Activated CD4-positive, alpha-beta T cell treated with anti-CD3 and anti-CD28 coated beads, Interleukin-2, amount 10 ng/mL, durations not matched to agents 7 days and 5 days (primary cell): ENCODE measurements at regions not wholly inside any gene's neighbourhood (a gene's known extent, or its start where the extent isn't known, plus 50 kb on each side); places are given as distances from the start of the nearest gene placed in this dataset.

Experiments
- CTCF ChIA-PET: fragments of 350-600 bp; sonication (Branson Sonifier 250); formaldehyde crosslinking; loops from one replicate; lab custom pipeline; 2021; ENCODE audit warnings: antibody characterized with exemption; lab: Charles Lee
- POLR2A ChIA-PET: fragments of 350-600 bp; sonication (Branson Sonifier 250); formaldehyde crosslinking; loops from one replicate; lab custom pipeline; 2021; ENCODE audit warnings: antibody characterized with exemption; lab: Charles Lee
- DNase-seq: peaks from one replicate; pipeline ENCODE4 v3.0.0-alpha.2; 2020
- H3K27ac Mint-ChIP-seq: one replicate; pipeline ENCODE4 v1.8.0; 2021; ENCODE audit warnings: mild to moderate bottlenecking, moderate library complexity, mixed read lengths
- H3K27me3 Mint-ChIP-seq: one replicate; pipeline ENCODE4 v1.8.0; 2021; ENCODE audit warnings: mixed read lengths
- H3K36me3 Mint-ChIP-seq: one replicate; pipeline ENCODE4 v1.8.0; 2021; ENCODE audit warnings: low read depth, mixed read lengths
- H3K4me1 Mint-ChIP-seq: one replicate; pipeline ENCODE4 v1.8.0; 2021; ENCODE audit warnings: mixed read lengths
- H3K4me3 Mint-ChIP-seq: one replicate; pipeline ENCODE4 v1.8.0; 2021; ENCODE audit warnings: mild to moderate bottlenecking, moderate library complexity, mixed read lengths
- H3K9me3 Mint-ChIP-seq: one replicate; pipeline ENCODE4 v1.8.0; 2021; ENCODE audit warnings: mixed read lengths

DNA sequence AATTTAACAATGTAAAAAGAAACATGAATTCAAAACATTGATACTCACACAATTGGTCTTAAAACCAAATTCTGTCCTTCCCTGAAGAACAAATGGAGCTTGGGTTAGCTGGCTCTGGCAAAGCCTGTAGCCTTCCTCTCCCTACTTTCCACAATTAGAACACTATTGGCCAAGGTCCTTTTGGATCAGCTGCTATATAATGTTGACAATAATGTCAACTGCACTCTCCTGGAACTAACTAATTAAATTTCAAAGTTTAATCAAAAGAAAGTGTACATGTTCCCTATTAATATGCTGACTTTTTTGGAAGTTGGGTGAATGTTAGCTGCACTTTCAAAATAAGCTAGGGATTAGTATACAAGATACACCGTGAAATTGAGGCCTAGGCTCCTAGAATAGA is 440.1 kb upstream of the NFE2L3 start:
- POLR2A ChIA-PET: no interaction called here
- Mint-ChIP-seq H3K4me1 (no peaks in the 10 kb centered on the region), H3K4me3 (no peak overlapping the region), H3K27me3 (peaks cover 3% of the 10 kb centered on the region), H3K9me3 (no peaks in the 10 kb centered on the region), H3K27ac (no peak overlapping the region), H3K36me3 (no peaks in the 10 kb centered on the region)
- CTCF ChIA-PET: no interaction called here
- no peak for DNase-seq

DNA sequence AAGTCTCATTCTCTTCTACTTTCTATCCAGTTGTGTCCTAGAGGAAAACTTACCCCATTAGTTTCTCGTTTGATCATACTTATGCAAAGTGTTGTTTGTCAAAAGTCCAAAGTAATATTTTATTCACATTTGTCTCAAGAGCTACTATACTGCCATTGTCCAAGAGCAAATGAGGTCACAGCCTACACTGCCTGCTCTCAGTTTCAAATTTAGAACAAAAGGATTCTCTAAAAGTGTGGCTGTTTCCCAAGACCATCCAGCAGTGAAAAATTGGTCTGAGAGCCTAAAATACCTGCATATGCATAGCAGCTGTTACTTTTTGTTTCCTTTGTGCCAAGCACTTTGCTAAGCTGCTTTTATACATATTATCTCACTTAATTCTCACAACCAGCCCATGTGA is 439.5 kb upstream of the NFE2L3 start:
- Mint-ChIP-seq H3K4me1 (no peaks in the 10 kb centered on the region), H3K27ac (no peak overlapping the region), H3K27me3 (peaks cover 3% of the 10 kb centered on the region), H3K4me3 (no peak overlapping the region), H3K9me3 (no peaks in the 10 kb centered on the region), H3K36me3 (no peaks in the 10 kb centered on the region)
- CTCF ChIA-PET: no interaction called here
- POLR2A ChIA-PET: no interaction called here
- no peak for DNase-seq

DNA sequence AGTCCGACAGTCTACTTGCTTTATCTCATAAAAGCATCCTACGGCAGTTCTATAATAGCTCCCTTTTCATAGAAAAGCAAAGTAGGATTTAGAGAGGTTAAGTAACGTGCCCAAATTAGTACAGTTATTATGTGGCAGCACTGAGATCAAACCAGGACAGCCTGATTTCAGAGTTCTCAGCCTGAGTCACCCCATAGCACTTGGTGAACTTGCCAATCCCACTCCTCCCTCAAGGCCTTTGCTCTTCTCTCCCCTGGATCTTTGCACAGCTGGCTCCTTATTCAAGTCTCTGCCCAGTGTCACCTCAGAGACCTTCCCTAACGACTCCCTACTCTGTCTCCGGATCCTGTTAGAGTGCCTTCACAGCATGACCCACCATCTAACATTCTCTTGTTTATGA is 438.0 kb upstream of the NFE2L3 start:
- no peaks in the 10 kb centered on the region for H3K4me1 Mint-ChIP-seq
- no peak for DNase-seq
- H3K9me3 Mint-ChIP-seq: no peaks in the 10 kb centered on the region
- POLR2A ChIA-PET: no interaction called here
- CTCF ChIA-PET: no interaction called here
- H3K4me3 Mint-ChIP-seq: no peak overlapping the region
- H3K27ac Mint-ChIP-seq: no peak overlapping the region
- no peaks in the 10 kb centered on the region for H3K36me3 Mint-ChIP-seq
- peaks cover 3% of the 10 kb centered on the region for H3K27me3 Mint-ChIP-seq

DNA sequence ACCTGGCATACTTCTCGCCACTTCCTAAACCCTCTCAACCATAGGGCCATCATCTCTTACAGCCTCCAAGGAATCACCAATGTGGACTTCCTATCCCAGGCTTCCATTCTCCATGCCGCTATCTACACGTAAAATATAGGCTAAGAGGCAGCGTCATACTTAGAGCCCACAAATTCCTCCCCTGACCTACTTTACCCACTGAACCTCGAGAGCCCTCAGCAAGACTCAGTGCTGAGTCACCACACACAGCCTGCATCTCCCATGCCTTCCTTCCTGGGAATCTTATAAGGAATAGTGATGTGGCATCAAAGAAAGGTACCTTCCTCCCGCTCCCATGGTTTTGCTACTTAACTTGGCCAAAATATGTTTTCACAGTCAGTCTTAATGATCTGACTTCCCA is 435.6 kb upstream of the NFE2L3 start:
- Mint-ChIP-seq H3K9me3 (no peaks in the 10 kb centered on the region), H3K27ac (no peak overlapping the region), H3K4me3 (no peak overlapping the region), H3K27me3 (no peaks in the 10 kb centered on the region), H3K36me3 (no peaks in the 10 kb centered on the region), H3K4me1 (no peaks in the 10 kb centered on the region)
- CTCF ChIA-PET: no interaction called here
- no peak for DNase-seq
- POLR2A ChIA-PET: no interaction called here

DNA sequence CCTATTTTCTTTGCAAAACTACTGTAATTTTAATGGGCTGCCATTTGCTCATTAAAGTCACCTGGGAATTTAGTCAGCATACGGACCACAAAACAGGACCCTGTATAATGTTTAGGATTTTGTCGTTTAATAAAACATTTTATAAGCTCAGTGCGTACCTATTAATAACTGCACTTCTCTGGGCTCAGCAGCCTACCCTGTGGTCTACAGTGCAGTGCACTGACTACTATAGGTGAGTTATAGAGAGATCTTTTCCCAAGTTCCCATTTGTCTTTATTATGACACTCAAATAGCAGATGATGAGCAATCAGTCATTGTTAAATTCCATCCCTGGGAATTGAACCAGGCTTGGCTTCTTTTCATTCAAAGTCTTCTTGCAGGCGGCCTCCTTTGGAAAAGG is 433.4 kb upstream of the NFE2L3 start:
- CTCF ChIA-PET: interaction anchor here (1.1 kb wide), 1 partner anchor 8 kb away, joined by 3 read pairs; no protein-coding TSS in a partner anchor

DNA sequence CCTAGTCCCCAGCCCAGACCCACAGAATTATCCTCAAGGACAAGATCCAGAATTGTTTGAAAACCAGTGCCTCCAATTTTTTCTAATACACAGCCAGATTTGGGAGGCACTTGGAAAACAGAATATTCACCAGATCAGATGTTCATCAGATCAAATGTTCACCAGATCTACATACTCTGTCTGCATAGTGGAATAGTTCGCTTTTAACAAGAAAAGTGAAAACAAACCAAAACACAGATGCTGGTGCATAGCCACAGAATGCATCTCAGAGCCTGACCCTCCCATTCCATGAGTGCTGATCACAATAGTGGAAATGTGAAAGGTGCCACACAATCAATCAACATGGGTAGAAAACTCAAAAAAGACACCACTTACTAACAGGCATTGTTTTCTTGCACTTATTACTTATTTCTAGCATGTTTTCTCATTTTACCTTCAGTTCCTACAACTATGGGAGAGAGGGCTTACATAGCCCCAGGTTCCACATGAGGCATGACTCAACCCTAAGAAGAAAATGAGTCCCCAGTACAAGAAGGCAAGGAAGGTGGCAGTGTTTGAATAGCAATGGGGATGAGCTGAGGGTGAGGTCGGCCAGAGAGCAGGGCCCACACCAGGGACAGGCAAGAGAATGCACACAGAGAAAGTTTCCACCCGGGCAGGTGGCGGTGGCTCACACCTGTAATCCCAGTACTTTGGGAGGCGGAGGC is 432.7 kb upstream of the NFE2L3 start:
- no peaks in the 10 kb centered on the region for H3K4me1 Mint-ChIP-seq
- no peaks in the 10 kb centered on the region for H3K27me3 Mint-ChIP-seq
- CTCF ChIA-PET: interaction anchor here (1.1 kb wide), 1 partner anchor 8 kb away, joined by 3 read pairs; no protein-coding TSS in a partner anchor
- H3K4me3 Mint-ChIP-seq: no peak overlapping the region
- H3K36me3 Mint-ChIP-seq: no peaks in the 10 kb centered on the region
- POLR2A ChIA-PET: no interaction called here
- no peak for DNase-seq
- H3K9me3 Mint-ChIP-seq: no peaks in the 10 kb centered on the region
- no peak overlapping the region for H3K27ac Mint-ChIP-seq

More for the DNA sequence above, 433.4 kb upstream of the NFE2L3 start:
- Mint-ChIP-seq H3K4me3 (no peak overlapping the region), H3K36me3 (no peaks in the 10 kb centered on the region), H3K9me3 (no peaks in the 10 kb centered on the region), H3K27me3 (no peaks in the 10 kb centered on the region), H3K27ac (no peak overlapping the region), H3K4me1 (no peaks in the 10 kb centered on the region)
- DNase-seq: no peak
- POLR2A ChIA-PET: no interaction called here

DNA sequence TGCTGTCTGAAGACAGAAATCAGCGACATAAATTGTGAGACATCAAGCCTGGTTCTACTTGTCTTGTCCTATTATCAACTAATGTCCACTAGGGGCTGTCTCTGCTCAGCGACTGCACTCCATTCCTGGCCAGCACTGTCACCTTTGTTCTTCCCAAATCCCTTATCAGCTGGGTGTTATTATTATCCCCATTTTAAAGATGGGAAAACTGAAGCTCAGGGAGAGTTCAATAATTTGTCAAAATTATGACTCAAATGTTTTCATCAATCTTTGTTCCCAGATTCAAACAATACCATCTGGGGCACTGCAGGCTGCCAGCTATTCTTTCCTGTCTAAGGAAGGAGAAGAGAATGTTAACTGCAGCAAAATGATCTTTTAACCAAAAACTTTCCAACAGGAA is 431.6 kb upstream of the NFE2L3 start:
- CTCF ChIA-PET: interaction anchor here (0.5 kb wide), 1 partner anchor 472 kb away, joined by 3 read pairs; no protein-coding TSS in a partner anchor
- H3K36me3 Mint-ChIP-seq: no peaks in the 10 kb centered on the region
- no peak overlapping the region for H3K27ac Mint-ChIP-seq
- no peaks in the 10 kb centered on the region for H3K9me3 Mint-ChIP-seq
- H3K27me3 Mint-ChIP-seq: no peaks in the 10 kb centered on the region
- POLR2A ChIA-PET: no interaction called here
- DNase-seq: no peak
- no peak overlapping the region for H3K4me3 Mint-ChIP-seq
- no peaks in the 10 kb centered on the region for H3K4me1 Mint-ChIP-seq

DNA sequence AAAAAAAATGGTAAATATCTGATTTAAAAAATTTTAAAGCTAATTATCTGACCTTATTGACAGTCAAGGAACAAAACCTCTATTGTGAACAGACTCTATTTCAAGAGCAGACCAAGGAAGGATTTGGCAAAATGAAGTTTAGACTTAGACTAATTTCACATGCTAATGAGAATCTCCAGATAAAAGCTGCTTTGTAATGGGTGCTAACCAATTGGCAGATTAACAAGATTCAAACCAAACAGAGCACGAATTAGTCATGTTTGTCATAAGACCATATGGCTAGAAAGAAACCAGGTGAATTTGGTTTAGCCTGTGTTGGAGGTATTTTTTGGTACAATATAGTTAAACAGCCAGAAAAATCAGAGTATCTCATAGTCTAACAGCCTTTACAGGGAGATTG is 429.1 kb upstream of the NFE2L3 start:
- H3K36me3 Mint-ChIP-seq: no peaks in the 10 kb centered on the region
- no peaks in the 10 kb centered on the region for H3K27me3 Mint-ChIP-seq
- H3K4me1 Mint-ChIP-seq: no peaks in the 10 kb centered on the region
- ChIA-PET POLR2A (no interaction called here), CTCF (no interaction called here)
- no peak overlapping the region for H3K4me3 Mint-ChIP-seq
- H3K27ac Mint-ChIP-seq: no peak overlapping the region
- H3K9me3 Mint-ChIP-seq: no peaks in the 10 kb centered on the region
- DNase-seq: no peak

DNA sequence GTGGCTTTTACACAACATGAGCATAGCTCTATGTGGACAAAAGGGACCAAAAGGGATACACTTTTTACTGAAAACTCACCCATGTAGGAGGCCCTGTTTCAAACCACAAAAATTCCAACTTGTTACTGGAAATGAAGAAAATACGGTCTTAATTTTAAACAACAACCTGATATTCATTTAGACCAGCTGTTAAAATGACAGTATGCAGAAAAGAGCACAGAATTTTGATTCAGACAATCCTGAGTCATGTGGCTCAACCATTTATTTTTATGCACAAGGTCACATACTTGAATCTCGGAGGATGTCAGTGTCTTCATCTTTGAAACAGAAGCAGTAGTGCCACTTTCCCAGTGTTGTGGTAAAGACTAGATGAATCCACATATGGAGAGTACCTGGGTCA is 426.5 kb upstream of the NFE2L3 start:
- no peaks in the 10 kb centered on the region for H3K9me3 Mint-ChIP-seq

DNA sequence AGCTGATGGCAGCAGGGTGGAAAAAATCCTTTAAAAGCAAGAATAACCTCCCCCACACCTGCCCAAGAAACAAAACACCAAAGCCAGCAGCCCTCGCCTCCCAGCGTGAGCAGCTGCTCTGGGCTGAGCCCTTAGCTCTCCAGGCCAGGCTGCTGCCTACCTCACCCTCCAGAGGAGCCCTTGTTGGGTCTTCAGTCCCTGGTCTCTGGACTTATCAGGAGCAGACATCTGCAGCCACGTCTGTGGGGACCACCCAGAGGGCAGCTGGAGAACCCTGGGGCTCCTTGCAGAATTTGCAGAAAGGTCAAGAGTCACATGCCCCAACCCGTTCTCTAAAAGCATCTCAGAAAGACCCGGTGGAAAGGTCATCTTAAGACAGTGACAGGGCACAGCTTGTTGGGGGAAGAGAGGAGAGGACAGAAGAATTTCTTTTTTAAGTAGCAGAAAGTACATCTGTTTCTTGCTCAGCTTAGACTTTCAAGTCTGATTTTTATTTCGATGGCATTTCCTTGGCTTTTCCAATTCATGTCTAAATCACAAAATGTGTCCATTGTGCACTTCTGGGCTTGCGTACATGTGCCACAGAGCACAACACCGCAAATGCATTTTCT is 425.7 kb upstream of the NFE2L3 start:
- CTCF ChIA-PET: interaction anchor here (0.9 kb wide), 1 partner anchor 8 kb away, joined by 3 read pairs; no protein-coding TSS in a partner anchor
- peaks cover 4% of the 10 kb centered on the region for H3K27me3 Mint-ChIP-seq
- H3K4me1 Mint-ChIP-seq: no peaks in the 10 kb centered on the region
- no peaks in the 10 kb centered on the region for H3K36me3 Mint-ChIP-seq
- H3K9me3 Mint-ChIP-seq: no peaks in the 10 kb centered on the region
- POLR2A ChIA-PET: no interaction called here
- DNase-seq: no peak
- H3K4me3 Mint-ChIP-seq: no peak overlapping the region
- no peak overlapping the region for H3K27ac Mint-ChIP-seq

More for the DNA sequence above, 426.5 kb upstream of the NFE2L3 start:
- Mint-ChIP-seq H3K27me3 (peaks cover 4% of the 10 kb centered on the region), H3K4me1 (no peaks in the 10 kb centered on the region), H3K27ac (no peak overlapping the region), H3K4me3 (no peak overlapping the region), H3K36me3 (no peaks in the 10 kb centered on the region)
- POLR2A ChIA-PET: no interaction called here
- CTCF ChIA-PET: no interaction called here
- DNase-seq: no peak

DNA sequence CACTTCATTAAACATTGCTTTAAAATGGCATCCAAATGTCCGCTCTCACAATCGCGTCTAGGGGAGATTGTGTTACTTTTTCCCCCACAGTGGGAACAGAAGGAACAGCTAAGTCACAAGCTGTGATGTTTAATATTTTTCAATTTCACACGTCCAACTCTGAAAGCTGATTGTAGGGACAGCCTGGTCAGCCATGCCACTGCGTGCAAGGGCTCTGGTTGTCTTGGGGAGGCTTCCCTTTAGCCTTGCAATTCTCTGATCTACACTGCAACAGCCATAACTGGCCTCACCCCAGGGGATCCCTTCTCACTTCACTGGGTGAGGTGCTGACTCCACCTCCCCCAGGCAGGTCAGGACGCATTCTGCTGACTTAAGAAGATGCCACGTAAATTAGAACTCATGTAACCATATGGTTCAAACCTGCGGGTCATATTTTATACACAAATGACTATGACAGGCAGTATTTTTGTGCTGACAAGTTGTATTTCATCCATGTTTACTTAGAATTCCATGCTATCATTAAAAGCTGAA is 425.2 kb upstream of the NFE2L3 start:
- H3K27me3 Mint-ChIP-seq: peaks cover 4% of the 10 kb centered on the region
- ChIA-PET CTCF (interaction anchor here (0.6 to 0.9 kb wide), 2 partner anchors 8 to 24 kb away, joined by 3 read pairs; no protein-coding TSS in a partner anchor), POLR2A (no interaction called here)
- no peaks in the 10 kb centered on the region for H3K4me1 Mint-ChIP-seq
- no peaks in the 10 kb centered on the region for H3K9me3 Mint-ChIP-seq
- no peak overlapping the region for H3K27ac Mint-ChIP-seq
- H3K4me3 Mint-ChIP-seq: no peak overlapping the region
- H3K36me3 Mint-ChIP-seq: no peaks in the 10 kb centered on the region
- DNase-seq: no peak

DNA sequence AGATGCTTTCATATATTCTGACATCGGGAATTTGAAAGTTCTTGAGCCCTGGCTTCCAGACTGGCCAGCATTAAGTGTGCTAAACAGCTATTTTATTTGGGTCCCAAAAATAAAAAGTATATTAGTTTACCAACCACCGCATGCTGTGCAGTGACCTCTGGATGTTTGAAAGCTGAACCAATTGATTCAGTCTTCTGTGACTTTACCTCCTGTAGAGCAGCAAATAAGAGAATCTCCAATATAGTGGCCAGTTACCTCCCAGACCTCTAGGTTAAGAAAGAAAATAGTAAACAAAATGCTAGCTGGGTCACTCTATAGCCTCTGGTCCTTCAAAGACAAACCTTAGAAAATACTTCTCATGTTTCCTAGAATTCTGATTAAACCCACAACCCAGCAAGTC is 424.6 kb upstream of the NFE2L3 start:
- ChIA-PET POLR2A (no interaction called here), CTCF (interaction anchor here (0.6 to 0.9 kb wide), 2 partner anchors 9 to 25 kb away, joined by 3 read pairs; no protein-coding TSS in a partner anchor)
- Mint-ChIP-seq H3K27me3 (peaks cover 4% of the 10 kb centered on the region), H3K9me3 (no peaks in the 10 kb centered on the region), H3K4me3 (no peak overlapping the region), H3K4me1 (no peaks in the 10 kb centered on the region), H3K27ac (no peak overlapping the region), H3K36me3 (no peaks in the 10 kb centered on the region)
- no peak for DNase-seq

DNA sequence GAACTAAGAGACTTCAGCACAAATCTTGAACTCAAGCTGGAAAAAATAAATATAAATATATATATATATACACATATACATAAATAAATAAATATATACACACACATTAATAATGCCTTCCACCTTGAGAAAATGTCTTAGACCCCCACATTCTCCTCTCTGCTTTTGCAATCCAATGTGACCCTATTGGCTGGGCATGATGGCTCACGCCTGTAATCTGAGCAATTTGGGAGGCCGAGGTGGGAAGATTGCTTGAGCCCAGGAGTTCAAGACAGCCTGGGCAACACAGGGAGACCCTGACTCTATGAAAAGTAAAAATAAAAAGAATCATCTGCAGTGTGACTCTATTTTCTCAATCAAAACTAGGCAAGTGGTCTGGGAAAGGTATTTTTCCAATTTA is 424.1 kb upstream of the NFE2L3 start:
- Mint-ChIP-seq H3K36me3 (no peaks in the 10 kb centered on the region), H3K27ac (no peak overlapping the region), H3K4me3 (no peak overlapping the region), H3K27me3 (peaks cover 4% of the 10 kb centered on the region), H3K9me3 (no peaks in the 10 kb centered on the region), H3K4me1 (no peaks in the 10 kb centered on the region)
- CTCF ChIA-PET: interaction anchor here (0.6 kb wide), 1 partner anchor 25 kb away, joined by 3 read pairs; no protein-coding TSS in a partner anchor
- DNase-seq: no peak
- POLR2A ChIA-PET: no interaction called here
